AG09319 (cell line): ENCODE measurements at regions not wholly inside any gene's neighbourhood (a gene's known extent, or its start where the extent isn't known, plus 50 kb on each side); places are given as distances from the start of the nearest gene placed in this dataset.

Source experiments
- DNase-seq: peaks from one replicate; pipeline ENCODE4 v3.0.0-alpha.2; 2010; ENCODE audit warnings: low read depth; ENCODE audit errors: extremely low read depth
- CTCF ChIP-seq: IDR thresholded peaks from 2 replicates; pipeline ENCODE4 v1.5.1; 2011; ENCODE audit warnings: low read depth, mild to moderate bottlenecking, inconsistent platforms, low read length, moderate library complexity

DNA sequence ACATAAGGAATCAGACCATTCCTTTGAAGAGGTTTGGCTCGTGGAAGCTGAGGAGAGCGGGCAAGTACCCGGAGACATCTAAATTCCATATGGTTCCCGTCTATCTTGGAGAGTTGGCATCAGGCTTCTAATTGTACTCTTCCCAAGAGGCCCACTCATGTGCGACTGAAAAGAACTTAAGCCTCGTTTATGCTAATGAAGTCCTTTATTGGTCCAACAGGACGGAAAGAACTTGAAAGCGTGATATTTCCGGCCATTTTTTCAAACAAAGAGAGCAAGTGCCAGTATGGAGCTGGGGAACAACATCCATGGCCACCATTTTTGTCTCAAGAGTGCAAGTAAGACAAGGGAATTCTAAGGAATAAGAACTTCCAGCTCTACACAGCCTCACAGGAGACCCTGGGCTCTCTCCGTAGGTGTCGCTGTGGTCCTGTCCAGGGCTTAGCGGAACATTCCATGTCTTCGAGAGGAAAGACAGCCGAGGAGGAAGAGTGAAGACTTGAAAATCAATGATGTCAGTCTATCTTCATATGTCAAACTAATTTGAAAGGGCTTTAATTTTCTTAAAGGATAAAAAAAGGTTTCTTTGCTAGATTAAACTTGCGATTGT lies 566.0 kb upstream of the PSMD7 start:
- no peak for DNase-seq

DNA sequence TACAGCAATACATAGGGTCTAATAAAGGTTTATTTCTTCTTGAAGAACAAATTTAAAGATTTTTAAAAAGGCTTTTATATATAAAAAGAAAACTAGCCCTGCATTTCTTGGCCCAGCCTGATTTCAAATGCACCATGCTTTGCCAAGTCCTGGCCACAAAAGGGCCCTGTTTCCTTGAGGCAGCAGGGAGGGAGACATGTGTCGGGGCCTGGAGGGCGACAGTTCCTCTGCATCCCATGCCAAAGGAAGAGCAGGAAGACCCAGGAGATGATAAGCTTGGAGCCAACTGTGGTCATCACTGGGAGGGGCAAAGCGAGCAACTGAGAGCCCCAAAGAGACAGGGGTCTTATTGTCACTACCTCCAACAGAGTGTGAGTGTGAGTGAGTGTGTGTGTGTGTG lies 571.5 kb upstream of the PSMD7 start:
- no peak for TF ChIP-seq CTCF
- no peak for DNase-seq

More for the DNA sequence above, 566.0 kb upstream of the PSMD7 start:
- no peak for TF ChIP-seq CTCF

DNA sequence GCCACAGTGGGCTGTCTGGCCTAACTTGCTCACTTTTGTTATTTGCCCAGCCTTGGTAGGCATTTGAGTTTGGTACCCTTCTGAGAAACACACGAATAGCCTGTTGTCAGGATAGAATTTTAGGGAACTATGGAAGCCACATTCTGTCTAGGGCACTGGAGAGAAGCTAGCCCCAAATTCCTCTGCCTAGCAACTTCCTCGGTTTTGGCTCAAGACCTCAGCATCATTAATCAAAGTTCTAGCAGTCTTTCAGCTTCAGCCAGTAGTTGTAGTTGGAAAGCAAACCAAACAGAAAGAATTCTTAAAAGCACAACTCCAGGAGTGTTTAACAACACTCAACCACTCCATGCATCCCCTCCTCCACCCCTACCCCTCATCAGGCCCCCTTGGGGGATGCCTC lies 572.1 kb upstream of the PSMD7 start:
- no peak for TF ChIP-seq CTCF
- DNase-seq, result no peak

GRCh38 chr16:73717266-73717974 lies 579.2 kb upstream of the PSMD7 start:
- TF ChIP-seq CTCF, result no peak
- no peak for DNase-seq

- TF ChIP-seq CTCF, result no peak
- no peak for DNase-seq
Measured at GRCh38 chr16:73714976-73715375, 581.6 kb upstream of the PSMD7 start.

DNA sequence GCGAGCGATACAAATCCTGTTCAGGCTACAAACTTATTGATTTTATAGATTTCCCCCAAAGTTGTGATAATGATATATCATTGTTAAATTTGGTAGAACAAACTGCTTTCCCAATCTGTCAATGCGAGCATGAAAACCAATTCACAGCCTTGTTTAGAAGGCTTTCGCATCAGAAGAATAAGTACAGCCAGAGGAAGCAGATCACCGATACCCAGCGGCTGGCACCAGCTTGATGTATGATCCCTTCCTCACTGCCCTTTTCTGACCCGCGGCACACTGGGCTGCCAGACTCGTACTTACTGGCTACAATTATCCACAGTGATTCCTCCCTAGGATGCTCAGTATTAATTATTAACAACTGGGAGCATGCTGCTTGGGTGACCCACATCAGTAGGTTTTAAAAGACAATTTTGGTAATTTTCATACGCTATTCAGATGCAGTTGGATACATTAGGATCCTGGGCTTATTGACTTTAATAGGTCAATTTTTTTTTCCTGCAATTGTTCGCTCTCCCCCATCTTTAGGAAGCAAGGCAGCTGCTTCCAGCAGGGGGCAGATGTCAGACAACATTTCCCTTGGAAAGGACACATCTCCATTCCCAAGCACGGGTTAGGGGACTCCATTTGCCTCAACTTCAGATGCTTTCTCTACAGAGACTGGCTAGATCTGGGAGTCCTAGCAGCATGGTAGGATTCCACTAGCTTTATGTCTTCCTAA lies 582.7 kb upstream of the PSMD7 start:
- no peak for DNase-seq
- peak; percentile 39 for TF ChIP-seq CTCF

- no peak for DNase-seq
- TF ChIP-seq CTCF, result no peak
Measured at GRCh38 chr16:73713251-73713650, 583.4 kb upstream of the PSMD7 start.
